ENCODE measurements at regions not wholly inside any gene's neighbourhood (a gene's known extent, or its start where the extent isn't known, plus 50 kb on each side); places are given as distances from the start of the nearest gene placed in this dataset.

- TF ChIP-seq CTCF (IDR thresholded peaks at IDR 0.05) (no peak), POLR2A (IDR thresholded peaks at IDR 0.05) (no peak), EP300 (IDR thresholded peaks at IDR 0.05; ENCODE audit: low read depth) (no peak)
These were observed 197.5 kb downstream of the CCNG2 start for GRCh38 chr4:77354550-77354949.
